ENCODE measurements at regions not wholly inside any gene's neighbourhood (a gene's known extent, or its start where the extent isn't known, plus 50 kb on each side); places are given as distances from the start of the nearest gene placed in this dataset.

GRCh38 chr18:38307914-38308313, 742.3 kb upstream of the CELF4 start:
- TF ChIP-seq CTCF (IDR thresholded peaks at IDR 0.05; ENCODE audit: insufficient read depth, low read length, poor library complexity, severe bottlenecking) = no peak
- no peak for TF ChIP-seq EZH2phosphoT487 (conservative IDR thresholded peaks at IDR 0.05; ENCODE audit: low read length)

GRCh38 chr18:38305961-38306360, 740.4 kb upstream of the CELF4 start:
- Histone ChIP-seq H3K27me3 (ENCODE audit: low read length) (no peaks in the 10 kb centered on the region), H3K79me2 (ENCODE audit: insufficient read depth, low read length) (no peaks in the 10 kb centered on the region), H4K20me1 (ENCODE audit: low read depth, low read length) (no peaks in the 10 kb centered on the region), H3F3A (ENCODE audit: insufficient read depth) (no peaks in the 10 kb centered on the region), H3K36me3 (ENCODE audit: low read length) (no peaks in the 10 kb centered on the region), H3K9me2 (replicated peaks; ENCODE audit: insufficient read depth, low read length) (no peaks in the 10 kb centered on the region), H3K27ac (ENCODE audit: low read depth, low read length) (no peak overlapping the region), H3K9me3 (ENCODE audit: insufficient read depth, low read length) (0 out of 2 replicates have a peak, but pooled peaks cover 5% of the 10 kb centered on the region), H3K9ac (ENCODE audit: low read length) (no peak overlapping the region), H2AFZ (ENCODE audit: low read depth, low read length, severe bottlenecking) (no peak overlapping the region), H3K4me3 (ENCODE audit: insufficient read depth, low read length, poor library complexity, severe bottlenecking) (no peak overlapping the region), H3K4me2 (ENCODE audit: low read depth, low read length, poor library complexity, severe bottlenecking) (no peak overlapping the region)
- no peak for TF ChIP-seq EZH2phosphoT487 (conservative IDR thresholded peaks at IDR 0.05; ENCODE audit: low read length)
- TF ChIP-seq CTCF (IDR thresholded peaks at IDR 0.05; ENCODE audit: insufficient read depth, low read length, poor library complexity, severe bottlenecking) = no peak

More at GRCh38 chr18:38307914-38308313, 742.3 kb upstream of the CELF4 start:
- no peak overlapping the region for H2AFZ ChIP-seq (ENCODE audit: low read depth, low read length, severe bottlenecking)
- H3K9ac ChIP-seq (ENCODE audit: low read length) = no peak overlapping the region
- H3K27me3 ChIP-seq (ENCODE audit: low read length) = no peaks in the 10 kb centered on the region
- H4K20me1 ChIP-seq (ENCODE audit: low read depth, low read length) = no peaks in the 10 kb centered on the region
- no peaks in the 10 kb centered on the region for H3K9me3 ChIP-seq (ENCODE audit: insufficient read depth, low read length)
- H3K9me2 ChIP-seq (replicated peaks; ENCODE audit: insufficient read depth, low read length) = no peaks in the 10 kb centered on the region
- H3F3A ChIP-seq (ENCODE audit: insufficient read depth) = no peaks in the 10 kb centered on the region
- H3K4me2 ChIP-seq (ENCODE audit: low read depth, low read length, poor library complexity, severe bottlenecking) = no peak overlapping the region
- no peaks in the 10 kb centered on the region for H3K36me3 ChIP-seq (ENCODE audit: low read length)
- no peak overlapping the region for H3K4me3 ChIP-seq (ENCODE audit: insufficient read depth, low read length, poor library complexity, severe bottlenecking)
- H3K27ac ChIP-seq (ENCODE audit: low read depth, low read length) = no peak overlapping the region
- H3K79me2 ChIP-seq (ENCODE audit: insufficient read depth, low read length) = no peaks in the 10 kb centered on the region

- Histone ChIP-seq H2AFZ (ENCODE audit: low read depth, low read length, severe bottlenecking) (no peak overlapping the region), H3K4me2 (ENCODE audit: low read depth, low read length, poor library complexity, severe bottlenecking) (no peak overlapping the region), H3K36me3 (ENCODE audit: low read length) (no peaks in the 10 kb centered on the region), H3K27ac (ENCODE audit: low read depth, low read length) (no peak overlapping the region), H3K79me2 (ENCODE audit: insufficient read depth, low read length) (no peaks in the 10 kb centered on the region), H3K9me2 (replicated peaks; ENCODE audit: insufficient read depth, low read length) (no peaks in the 10 kb centered on the region), H3K4me3 (ENCODE audit: insufficient read depth, low read length, poor library complexity, severe bottlenecking) (no peak overlapping the region), H4K20me1 (ENCODE audit: low read depth, low read length) (no peaks in the 10 kb centered on the region), H3F3A (ENCODE audit: insufficient read depth) (no peaks in the 10 kb centered on the region), H3K27me3 (ENCODE audit: low read length) (no peaks in the 10 kb centered on the region), H3K9ac (ENCODE audit: low read length) (no peak overlapping the region), H3K9me3 (ENCODE audit: insufficient read depth, low read length) (0 out of 2 replicates have a peak, but pooled peaks cover 5% of the 10 kb centered on the region)
- no peak for TF ChIP-seq EZH2phosphoT487 (conservative IDR thresholded peaks at IDR 0.05; ENCODE audit: low read length)
- TF ChIP-seq CTCF (IDR thresholded peaks at IDR 0.05; ENCODE audit: insufficient read depth, low read length, poor library complexity, severe bottlenecking) = no peak
Observed at GRCh38 chr18:38301621-38302020, 736.0 kb upstream of the CELF4 start.

Measured in SU-DHL-6 (cell line).